Neural progenitor cell (in vitro differentiated cells): ENCODE measurements at regions not wholly inside any gene's neighbourhood (a gene's known extent, or its start where the extent isn't known, plus 50 kb on each side); places are given as distances from the start of the nearest gene placed in this dataset.

Experiments
- DNase-seq: peaks from one replicate; pipeline ENCODE4 v3.0.0-alpha.2; 2016; ENCODE audit warnings: low spot score
- H2AFZ ChIP-seq: fragments of 200-600 bp; sonication (generic); replicated peaks from 2 replicates; pipeline ENCODE4 v1.6.1; 2016; ENCODE audit warnings: antibody characterized with exemption
- H3F3A ChIP-seq: fragments of 200-600 bp; sonication (generic); 2 replicates; pipeline ENCODE4 v1.6.1; 2016; ENCODE audit warnings: antibody characterized with exemption, low read depth
- H3K27ac ChIP-seq: fragments of 200-600 bp; sonication (generic); 2 replicates; pipeline ENCODE4 v1.5.1; 2016; ENCODE audit warnings: mild to moderate bottlenecking
- H3K27me3 ChIP-seq: fragments of 200-600 bp; sonication (generic); 2 replicates; pipeline ENCODE4 v1.6.1; 2016; ENCODE audit warnings: mild to moderate bottlenecking, moderate library complexity
- H3K36me3 ChIP-seq: fragments of 200-600 bp; sonication (generic); 2 replicates; pipeline ENCODE4 v1.5.1; 2016
- H3K4me1 ChIP-seq: fragments of 200-600 bp; sonication (generic); 2 replicates; pipeline ENCODE4 v1.6.1; 2016; ENCODE audit warnings: mixed run types
- H3K4me2 ChIP-seq: fragments of 200-600 bp; sonication (generic); 2 replicates; pipeline ENCODE4 v1.6.1; 2016
- H3K4me3 ChIP-seq: fragments of 200-600 bp; sonication (generic); 2 replicates; pipeline ENCODE4 v1.5.1; 2016
- H3K79me2 ChIP-seq: fragments of 200-600 bp; sonication (generic); 2 replicates; pipeline ENCODE4 v1.6.1; 2016; ENCODE audit warnings: low read depth
- H3K9ac ChIP-seq: fragments of 200-600 bp; sonication (generic); 2 replicates; pipeline ENCODE4 v1.6.1; 2016
- H3K9me3 ChIP-seq: fragments of 200-600 bp; sonication (generic); 2 replicates; pipeline ENCODE4 v1.5.1; 2016; ENCODE audit warnings: low read depth
- H4K20me1 ChIP-seq: fragments of 200-600 bp; sonication (generic); 2 replicates; pipeline ENCODE4 v1.6.1; 2016; ENCODE audit warnings: low read depth
- H3K27ac Mint-ChIP-seq: 3 replicates; pipeline ENCODE4 v1.8.0; 2021; ENCODE audit warnings: mixed read lengths
- H3K27me3 Mint-ChIP-seq: 2 replicates; pipeline ENCODE4 v1.8.0; 2022; ENCODE audit warnings: low read depth, mild to moderate bottlenecking, inconsistent platforms, moderate library complexity, mixed read lengths; ENCODE audit not compliant: insufficient read depth
- H3K36me3 Mint-ChIP-seq: 3 replicates; pipeline ENCODE4 v1.8.0; 2021; ENCODE audit warnings: mixed read lengths
- H3K4me1 Mint-ChIP-seq: 3 replicates; pipeline ENCODE4 v1.8.0; 2021; ENCODE audit warnings: mixed read lengths
- H3K4me3 Mint-ChIP-seq: 3 replicates; pipeline ENCODE4 v1.8.0; 2021; ENCODE audit warnings: mild to moderate bottlenecking, moderate library complexity, mixed read lengths
- H3K9me3 Mint-ChIP-seq: 3 replicates; pipeline ENCODE4 v1.8.0; 2020; ENCODE audit warnings: mixed read lengths
- CTCF ChIP-seq: fragments of 200-600 bp; sonication (generic); IDR thresholded peaks from 2 replicates; pipeline ENCODE4 v1.5.1; 2017; ENCODE audit warnings: antibody characterized with exemption, mild to moderate bottlenecking
- EZH2 ChIP-seq: fragments of 200-600 bp; sonication (generic); IDR thresholded peaks from 2 replicates; pipeline ENCODE4 v1.6.1; 2017; ENCODE audit warnings: antibody characterized with exemption, mild to moderate bottlenecking, moderate library complexity
- EZH2phosphoT487 ChIP-seq: fragments of 200-600 bp; sonication (generic); IDR thresholded peaks from 2 replicates; pipeline ENCODE4 v1.6.1; 2017; ENCODE audit warnings: antibody characterized with exemption

- no peaks in the 10 kb centered on the region for H3K36me3 Mint-ChIP-seq
- no peaks in the 10 kb centered on the region for H3K36me3 ChIP-seq
- H3K27me3 Mint-ChIP-seq: no peaks in the 10 kb centered on the region
- H3K27ac ChIP-seq: no peak overlapping the region
- no peak for DNase-seq
- no peak overlapping the region for H3K27ac Mint-ChIP-seq
- H3K9me3 ChIP-seq: no peaks in the 10 kb centered on the region
- H3K27me3 ChIP-seq: no peaks in the 10 kb centered on the region
- H3K9me3 Mint-ChIP-seq: no peaks in the 10 kb centered on the region
- no peak overlapping the region for H2AFZ ChIP-seq
- H3K4me1 ChIP-seq: no peaks in the 10 kb centered on the region
- no peak overlapping the region for H3K4me3 ChIP-seq
- H3F3A ChIP-seq: no peaks in the 10 kb centered on the region
- no peak overlapping the region for H3K4me3 Mint-ChIP-seq
- no peaks in the 10 kb centered on the region for H4K20me1 ChIP-seq
- H3K79me2 ChIP-seq: no peaks in the 10 kb centered on the region
- no peak overlapping the region for H3K9ac ChIP-seq
- H3K4me1 Mint-ChIP-seq: no peaks in the 10 kb centered on the region
- TF ChIP-seq EZH2: no peak
- no peak for TF ChIP-seq CTCF
- no peak for TF ChIP-seq EZH2phosphoT487
- H3K4me2 ChIP-seq: no peak overlapping the region
These were observed 67.6 kb upstream of the PLCL2 start for GRCh38 chr3:16817197-16817596.

- no peaks in the 10 kb centered on the region for H3K4me1 ChIP-seq
- no peak overlapping the region for H3K4me3 Mint-ChIP-seq
- no peaks in the 10 kb centered on the region for H3K9me3 ChIP-seq
- no peak overlapping the region for H2AFZ ChIP-seq
- no peaks in the 10 kb centered on the region for H3K79me2 ChIP-seq
- H3K9me3 Mint-ChIP-seq: no peaks in the 10 kb centered on the region
- H3F3A ChIP-seq: no peaks in the 10 kb centered on the region
- no peaks in the 10 kb centered on the region for H3K4me1 Mint-ChIP-seq
- H3K27ac ChIP-seq: no peak overlapping the region
- no peak for DNase-seq
- H3K36me3 ChIP-seq: no peaks in the 10 kb centered on the region
- no peaks in the 10 kb centered on the region for H3K27me3 ChIP-seq
- no peak overlapping the region for H3K9ac ChIP-seq
- no peaks in the 10 kb centered on the region for H3K27me3 Mint-ChIP-seq
- H3K4me3 ChIP-seq: no peak overlapping the region
- H3K36me3 Mint-ChIP-seq: no peaks in the 10 kb centered on the region
- TF ChIP-seq EZH2phosphoT487: no peak
- no peak for TF ChIP-seq CTCF
- no peak for TF ChIP-seq EZH2
- H3K4me2 ChIP-seq: no peak overlapping the region
- no peaks in the 10 kb centered on the region for H4K20me1 ChIP-seq
- H3K27ac Mint-ChIP-seq: no peak overlapping the region
These were observed 66.6 kb upstream of the PLCL2 start for GRCh38 chr3:16818194-16818593.

- H3K27ac ChIP-seq: no peak overlapping the region
- no peak overlapping the region for H2AFZ ChIP-seq
- H3K4me2 ChIP-seq: no peak overlapping the region
- DNase-seq: no peak
- Mint-ChIP-seq H3K4me1 (no peaks in the 10 kb centered on the region), H3K36me3 (no peaks in the 10 kb centered on the region), H3K27me3 (no peaks in the 10 kb centered on the region), H3K27ac (no peak overlapping the region), H3K9me3 (no peaks in the 10 kb centered on the region), H3K4me3 (no peak overlapping the region)
- H3K9ac ChIP-seq: no peak overlapping the region
- H3F3A ChIP-seq: no peaks in the 10 kb centered on the region
- H4K20me1 ChIP-seq: no peaks in the 10 kb centered on the region
- H3K79me2 ChIP-seq: no peaks in the 10 kb centered on the region
- H3K36me3 ChIP-seq: no peaks in the 10 kb centered on the region
- no peak overlapping the region for H3K4me3 ChIP-seq
- TF ChIP-seq CTCF: no peak
- TF ChIP-seq EZH2phosphoT487: no peak
- TF ChIP-seq EZH2: no peak
- no peaks in the 10 kb centered on the region for H3K4me1 ChIP-seq
- H3K9me3 ChIP-seq: no peaks in the 10 kb centered on the region
- no peaks in the 10 kb centered on the region for H3K27me3 ChIP-seq
These were observed 65.8 kb upstream of the PLCL2 start for GRCh38 chr3:16818945-16819344.

DNA sequence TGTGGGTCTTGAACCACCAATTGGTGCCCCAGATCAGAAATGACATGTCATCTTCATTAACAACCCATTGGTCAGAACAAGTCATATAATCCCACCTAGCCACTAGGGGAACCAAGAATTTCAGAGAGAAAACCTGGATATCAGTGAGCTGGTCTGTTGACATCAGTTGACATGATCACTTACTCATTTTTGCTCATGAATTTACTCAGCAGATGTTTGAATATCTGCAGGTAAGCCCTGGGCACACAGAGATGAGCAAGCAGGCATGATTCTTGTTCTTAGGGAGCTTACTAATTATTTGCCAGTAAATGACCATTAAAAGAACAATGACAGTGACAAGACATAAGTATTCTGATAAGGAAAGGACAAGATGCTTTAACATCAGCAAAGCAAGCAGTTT is 64.3 kb upstream of the PLCL2 start:
- no peaks in the 10 kb centered on the region for H3K79me2 ChIP-seq
- no peaks in the 10 kb centered on the region for H3K27me3 ChIP-seq
- H3K9ac ChIP-seq: no peak overlapping the region
- no peaks in the 10 kb centered on the region for H4K20me1 ChIP-seq
- H3K27me3 Mint-ChIP-seq: no peaks in the 10 kb centered on the region
- H3F3A ChIP-seq: no peaks in the 10 kb centered on the region
- no peak overlapping the region for H3K4me2 ChIP-seq
- no peak overlapping the region for H2AFZ ChIP-seq
- TF ChIP-seq EZH2phosphoT487 (no peak), CTCF (no peak), EZH2 (no peak)
- no peaks in the 10 kb centered on the region for H3K9me3 ChIP-seq
- H3K4me1 ChIP-seq: no peaks in the 10 kb centered on the region
- no peak overlapping the region for H3K27ac Mint-ChIP-seq
- H3K4me3 Mint-ChIP-seq: no peak overlapping the region
- H3K36me3 Mint-ChIP-seq: no peaks in the 10 kb centered on the region
- H3K27ac ChIP-seq: no peak overlapping the region
- no peak overlapping the region for H3K4me3 ChIP-seq
- DNase-seq: no peak
- no peaks in the 10 kb centered on the region for H3K9me3 Mint-ChIP-seq
- H3K36me3 ChIP-seq: no peaks in the 10 kb centered on the region
- H3K4me1 Mint-ChIP-seq: no peaks in the 10 kb centered on the region
